H9 (cell line): ENCODE measurements at regions not wholly inside any gene's neighbourhood (a gene's known extent, or its start where the extent isn't known, plus 50 kb on each side); places are given as distances from the start of the nearest gene placed in this dataset.

Source experiments
- DNase-seq: peaks from one replicate; pipeline ENCODE4 v3.0.0-alpha.2; 2017
- H2AFZ ChIP-seq: one replicate; pipeline ENCODE4 v1.6.1; 2013; ENCODE audit warnings: mild to moderate bottlenecking, low read length, control low read depth, moderate library complexity
- H2AK5ac ChIP-seq: 2 replicates; pipeline ENCODE4 v1.6.1; 2013; ENCODE audit warnings: low read length, control low read depth, mixed read lengths; ENCODE audit not compliant: insufficient read length
- H2BK120ac ChIP-seq: one replicate; pipeline ENCODE4 v1.6.1; 2013; ENCODE audit warnings: low read depth, mild to moderate bottlenecking, low read length, control low read depth, inconsistent platforms; ENCODE audit not compliant: poor library complexity, severe bottlenecking
- H2BK12ac ChIP-seq: 2 replicates; pipeline ENCODE4 v1.6.1; 2013; ENCODE audit warnings: low read length, control low read depth, mixed read lengths, low read depth; ENCODE audit not compliant: insufficient read length
- H2BK15ac ChIP-seq: 2 replicates; pipeline ENCODE4 v1.6.1; 2013; ENCODE audit warnings: low read depth, low read length, control low read depth
- H2BK20ac ChIP-seq: one replicate; pipeline ENCODE4 v1.6.1; 2013; ENCODE audit warnings: low read depth, mild to moderate bottlenecking, low read length, control low read depth, inconsistent platforms; ENCODE audit not compliant: poor library complexity, severe bottlenecking
- H2BK5ac ChIP-seq: 2 replicates; pipeline ENCODE4 v1.6.1; 2013; ENCODE audit warnings: low read length, control low read depth, mixed read lengths; ENCODE audit not compliant: insufficient read length
- H3K14ac ChIP-seq: 2 replicates; pipeline ENCODE4 v1.6.1; 2013; ENCODE audit warnings: low read length, control low read depth; ENCODE audit not compliant: insufficient read depth
- H3K18ac ChIP-seq: 2 replicates; pipeline ENCODE4 v1.6.1; 2013; ENCODE audit warnings: low read depth, mild to moderate bottlenecking, mixed read lengths, low read length, control low read depth; ENCODE audit not compliant: insufficient read length
- H3K23ac ChIP-seq: 2 replicates; pipeline ENCODE4 v1.6.1; 2013; ENCODE audit warnings: low read length, control low read depth, mixed read lengths, low read depth; ENCODE audit not compliant: insufficient read length
- H3K23me2 ChIP-seq: 2 replicates; pipeline ENCODE4 v1.6.1; 2013; ENCODE audit warnings: low read depth, mild to moderate bottlenecking, mixed read lengths, low read length, control low read depth; ENCODE audit not compliant: insufficient read length, poor library complexity, severe bottlenecking
- H3K27ac ChIP-seq: 2 replicates; pipeline ENCODE4 v1.5.1; 2013; ENCODE audit warnings: low read length, control low read depth, mixed read lengths, low read depth; ENCODE audit not compliant: insufficient read length
- H3K27me3 ChIP-seq: 2 replicates; pipeline ENCODE4 v1.6.1; 2013; ENCODE audit warnings: low read length, control low read depth, inconsistent platforms; ENCODE audit not compliant: insufficient read depth
- H3K4ac ChIP-seq: 2 replicates; pipeline ENCODE4 v1.6.1; 2013; ENCODE audit warnings: low read depth, mild to moderate bottlenecking, control low read depth, inconsistent platforms, low read length, moderate library complexity
- H3K4me1 ChIP-seq: 2 replicates; pipeline ENCODE4 v1.6.1; 2013; ENCODE audit warnings: low read length, control low read depth, inconsistent platforms; ENCODE audit not compliant: insufficient read depth
- H3K4me2 ChIP-seq: 2 replicates; pipeline ENCODE4 v1.6.1; 2013; ENCODE audit warnings: low read length, control low read depth, mixed read lengths; ENCODE audit not compliant: insufficient read length, insufficient read depth
- H3K56ac ChIP-seq: 2 replicates; pipeline ENCODE4 v1.6.1; 2013; ENCODE audit warnings: low read depth, mild to moderate bottlenecking, mixed read lengths, low read length, control low read depth; ENCODE audit not compliant: insufficient read length
- H3K79me1 ChIP-seq: 2 replicates; pipeline ENCODE4 v1.6.1; 2013; ENCODE audit warnings: low read depth, mild to moderate bottlenecking, moderate library complexity, low read length, control low read depth, inconsistent platforms; ENCODE audit not compliant: insufficient read depth, poor library complexity, severe bottlenecking
- H3K79me2 ChIP-seq: 2 replicates; pipeline ENCODE4 v1.6.1; 2013; ENCODE audit warnings: low read length, control low read depth, inconsistent platforms; ENCODE audit not compliant: insufficient read depth
- H3K9ac ChIP-seq: 2 replicates; pipeline ENCODE4 v1.6.1; 2013; ENCODE audit warnings: low read length, control low read depth, mixed read lengths; ENCODE audit not compliant: insufficient read length; ENCODE audit errors: extremely low read depth
- H3K9me3 ChIP-seq: one replicate; pipeline ENCODE4 v1.6.1; 2013; ENCODE audit warnings: low read depth, low read length, inconsistent platforms; ENCODE audit not compliant: control insufficient read depth
- H3T11ph ChIP-seq: one replicate; pipeline ENCODE4 v1.6.1; 2013; ENCODE audit warnings: mild to moderate bottlenecking, low read length, control low read depth, inconsistent platforms
- H4K20me1 ChIP-seq: one replicate; pipeline ENCODE4 v1.6.1; 2013; ENCODE audit not compliant: control insufficient read depth, insufficient read length, insufficient read depth
- H4K5ac ChIP-seq: 2 replicates; pipeline ENCODE4 v1.6.1; 2013; ENCODE audit warnings: low read depth, mild to moderate bottlenecking, mixed read lengths, low read length, control low read depth; ENCODE audit not compliant: insufficient read length
- H4K8ac ChIP-seq: replicated peaks from 2 replicates; pipeline ENCODE4 v1.6.1; 2013; ENCODE audit warnings: low read length, control low read depth, mixed read lengths, low read depth; ENCODE audit not compliant: insufficient read length
- H4K91ac ChIP-seq: 2 replicates; pipeline ENCODE4 v1.6.1; 2013; ENCODE audit warnings: low read depth, mild to moderate bottlenecking, moderate library complexity, mixed read lengths, low read length, control low read depth; ENCODE audit not compliant: insufficient read length
- H3K27ac Mint-ChIP-seq, 3 experiments: 2 replicates in 2 of 3; 3 replicates in 1 of 3; pipeline ENCODE4 v1.8.0; 2020 to 2021; ENCODE audit warnings: mixed read lengths in 3 of 3, mild to moderate bottlenecking in 1 of 3, moderate library complexity in 1 of 3
- H3K27me3 Mint-ChIP-seq: 2 replicates; pipeline ENCODE4 v1.8.0; 2021; ENCODE audit warnings: low read depth, mild to moderate bottlenecking, moderate library complexity, mixed read lengths
- H3K36me3 Mint-ChIP-seq, 3 experiments: 2 replicates in 2 of 3; 3 replicates in 1 of 3; pipeline ENCODE4 v1.8.0; 2020 to 2021; ENCODE audit warnings: low read depth in 3 of 3, mixed read lengths in 3 of 3; ENCODE audit not compliant: insufficient read depth in 1 of 3
- H3K4me1 Mint-ChIP-seq, 2 experiments: 2 replicates each; pipeline ENCODE4 v1.8.0; 2020; ENCODE audit warnings: mixed read lengths in 2 of 2
- H3K4me3 Mint-ChIP-seq, 2 experiments: 2 replicates in 1 of 2; 3 replicates in 1 of 2; pipeline ENCODE4 v1.8.0; 2020 to 2021; ENCODE audit warnings: mild to moderate bottlenecking in 2 of 2, mixed read lengths in 2 of 2, moderate library complexity in 1 of 2
- H3K9me3 Mint-ChIP-seq, 2 experiments: 2 replicates in 1 of 2; 3 replicates in 1 of 2; pipeline ENCODE4 v1.8.0; 2020; ENCODE audit warnings: mild to moderate bottlenecking in 2 of 2, mixed read lengths in 2 of 2, moderate library complexity in 1 of 2
- CTCF ChIP-seq: fragments of 200-600 bp; sonication (generic); conservative IDR thresholded peaks from 3 replicates; pipeline ENCODE4 v1.8.0; 2021; ENCODE audit warnings: antibody characterized with exemption, mild to moderate bottlenecking
- WGBS: extraction: QIAGEN DNeasy Blood & Tissue Kit; methylation state at CpG from one replicate; pipeline ENCODE4 v1.1.7; 2013; ENCODE audit warnings: missing lambda C conversion rate, low lambda C conversion rate, mixed read lengths; ENCODE audit not compliant: insufficient read length; ENCODE audit errors: extremely low coverage; 5-methylcytosine and 5-hydroxymethylcytosine counted together

- H3K18ac ChIP-seq, result no peak overlapping the region
- no peak overlapping the region for H4K5ac ChIP-seq
- no peaks in the 10 kb centered on the region for H4K20me1 ChIP-seq
- H3K4me1 ChIP-seq, result no peaks in the 10 kb centered on the region
- no peak overlapping the region for H2BK15ac ChIP-seq
- no peak overlapping the region for H3K9ac ChIP-seq
- peaks cover 3 to 4% of the 10 kb centered on the region in 2 experiments; a peak in 3 of 5 replicates for H3K9me3 Mint-ChIP-seq
- H2BK5ac ChIP-seq, result no peak overlapping the region
- TF ChIP-seq CTCF, result no peak
- H3K27me3 Mint-ChIP-seq, result peaks cover 23% of the 10 kb centered on the region
- no peak for DNase-seq
- no peak overlapping the region for H2BK12ac ChIP-seq
- H3K56ac ChIP-seq, result no peak overlapping the region
- H3K9me3 ChIP-seq, result no peaks in the 10 kb centered on the region
- H4K8ac ChIP-seq, result no peak overlapping the region
- no peak overlapping the region for H3K4me2 ChIP-seq
- no peak overlapping the region for H3K4ac ChIP-seq
- no peak overlapping the region for H3T11ph ChIP-seq
- no peaks in the 10 kb centered on the region for H3K23me2 ChIP-seq
- no CpG with 5 or more reads among the region's 1 CpG for WGBS
- H3K27ac ChIP-seq, result no peak overlapping the region
- no peak overlapping the region for H2BK120ac ChIP-seq
- H3K79me1 ChIP-seq, result no peaks in the 10 kb centered on the region
- H3K4me1 Mint-ChIP-seq, result no peaks in the 10 kb centered on the region
- H3K27ac Mint-ChIP-seq, result no peak overlapping the region
- H2AFZ ChIP-seq, result no peak overlapping the region
- H3K27me3 ChIP-seq, result no peaks in the 10 kb centered on the region
- no peak overlapping the region for H3K14ac ChIP-seq
- H4K91ac ChIP-seq, result no peak overlapping the region
- H3K4me3 Mint-ChIP-seq, result peak overlapping the region in 1 of 2 experiments; percentile 28; a peak in 1 of 5 replicates
- no peak overlapping the region for H2BK20ac ChIP-seq
- H3K23ac ChIP-seq, result no peak overlapping the region
- H3K79me2 ChIP-seq, result no peaks in the 10 kb centered on the region
- H2AK5ac ChIP-seq, result no peak overlapping the region
- H3K36me3 Mint-ChIP-seq, result peaks cover 0 to 4% (median 0%) of the 10 kb centered on the region in 3 experiments; a peak in 1 of 7 replicates
These were observed 97.5 kb downstream of the MAFB start for GRCh38 chr20:40591536-40591935.
